GM18868 (cell line): ENCODE measurements at regions not wholly inside any gene's neighbourhood (a gene's known extent, or its start where the extent isn't known, plus 50 kb on each side); places are given as distances from the start of the nearest gene placed in this dataset.
A peak's percentile ranks its signal among the peaks of the same experiment; 100 is the strongest.
"Not testable (repeated sequence)": the region's sequence is repeated elsewhere in the genome, so short reads cannot be mapped to it uniquely, and the experiment has no call there.

Experiments
- ATAC-seq: cut with Tn5 transposase; IDR thresholded peaks from one replicate; pipeline ENCODE4 v1.9.1; 2021; ENCODE audit warnings: mild to moderate bottlenecking, moderate library complexity; ENCODE audit not compliant: unreplicated experiment

GRCh38 chr3:153785901-153786300 lies 335.3 kb upstream of the ARHGEF26 start:
- ATAC-seq, result no peak

GRCh38 chr3:153789380-153789779 lies 331.8 kb upstream of the ARHGEF26 start:
- ATAC-seq, result no peak

- not testable (repeated sequence) for ATAC-seq
These were observed 324.1 kb upstream of the ARHGEF26 start for GRCh38 chr3:153797056-153797455.

GRCh38 chr3:153809097-153809496 lies 312.1 kb upstream of the ARHGEF26 start:
- ATAC-seq, result no peak

- no peak for ATAC-seq
These were observed 302.9 kb upstream of the ARHGEF26 start for GRCh38 chr3:153818338-153818737.

GRCh38 chr3:153820035-153820434 lies 301.2 kb upstream of the ARHGEF26 start:
- no peak for ATAC-seq

GRCh38 chr3:153828346-153828745 lies 292.8 kb upstream of the ARHGEF26 start:
- not testable (repeated sequence) for ATAC-seq

GRCh38 chr3:153829606-153830170 lies 291.5 kb upstream of the ARHGEF26 start:
- no peak for ATAC-seq

- ATAC-seq, result no peak
These were observed 290.6 kb upstream of the ARHGEF26 start for GRCh38 chr3:153830552-153830951.

GRCh38 chr3:153835540-153835939 lies 285.6 kb upstream of the ARHGEF26 start:
- ATAC-seq, result peak; percentile 52

- ATAC-seq, result no peak
These were observed 280.7 kb upstream of the ARHGEF26 start for GRCh38 chr3:153840487-153840886.

GRCh38 chr3:153843994-153844393 lies 277.2 kb upstream of the ARHGEF26 start:
- ATAC-seq, result no peak

- ATAC-seq, result no peak
These were observed 275.9 kb upstream of the ARHGEF26 start for GRCh38 chr3:153845311-153845710.

GRCh38 chr3:153848702-153849101 lies 272.5 kb upstream of the ARHGEF26 start:
- no peak for ATAC-seq

- no peak for ATAC-seq
These were observed 268.8 kb upstream of the ARHGEF26 start for GRCh38 chr3:153852355-153852754.

- no peak for ATAC-seq
These were observed 268.0 kb upstream of the ARHGEF26 start for GRCh38 chr3:153853163-153853562.

- ATAC-seq, result no peak
These were observed 265.4 kb upstream of the ARHGEF26 start for GRCh38 chr3:153855772-153856171.

- ATAC-seq, result no peak
These were observed 264.3 kb upstream of the ARHGEF26 start for GRCh38 chr3:153856932-153857331.

GRCh38 chr3:153864793-153865192 lies 256.4 kb upstream of the ARHGEF26 start:
- ATAC-seq, result no peak

- no peak for ATAC-seq
These were observed 254.3 kb upstream of the ARHGEF26 start for GRCh38 chr3:153866901-153867300.

- ATAC-seq, result not testable (repeated sequence)
These were observed 246.8 kb upstream of the ARHGEF26 start for GRCh38 chr3:153874348-153874747.

- no peak for ATAC-seq
These were observed 240.7 kb upstream of the ARHGEF26 start for GRCh38 chr3:153880493-153880892.

GRCh38 chr3:153881201-153881600 lies 240.0 kb upstream of the ARHGEF26 start:
- ATAC-seq, result no peak
